Adrenal gland (tissue), 9 donors: ENCODE measurements at regions not wholly inside any gene's neighbourhood (a gene's known extent, or its start where the extent isn't known, plus 50 kb on each side); places are given as distances from the start of the nearest gene placed in this dataset.
"Not testable (repeated sequence)": the region's sequence is repeated elsewhere in the genome, so short reads cannot be mapped to it uniquely, and the experiment has no call there.

Experiments
- DNase-seq, 7 donors: peaks; one replicate each; pipeline ENCODE4 v3.0.0-alpha.2; 2019 to 2020
- H3K27ac ChIP-seq, 5 donors: fragments of 200-600 bp; sonication (generic) in 4 of 5; 1 replicate in 3 of 5; 2 replicates in 2 of 5; pipeline versions ENCODE4 v1.5.1 to v1.8.0; 2016 to 2020; ENCODE audit warnings: mild to moderate bottlenecking in 1 of 5
- H3K27me3 ChIP-seq: fragments of 200-600 bp; 2 replicates; pipeline ENCODE4 v1.8.0; 2021
- H3K36me3 ChIP-seq, 2 donors: fragments of 200-600 bp; replicated peaks in 1 of 2; 1 replicate in 1 of 2; 2 replicates in 1 of 2; pipeline versions ENCODE4 v1.5.1 to v1.8.0; 2018 to 2022
- H3K4me1 ChIP-seq, 2 donors: fragments of 200-600 bp; replicated peaks in 1 of 2; 1 replicate in 1 of 2; 2 replicates in 1 of 2; pipeline versions ENCODE4 v1.5.1 to v1.8.0; 2018 to 2021
- H3K4me3 ChIP-seq, 4 donors: fragments of 200-600 bp; sonication (generic) in 3 of 4; one replicate each; pipeline ENCODE4 v1.5.1; 2016 to 2018
- H3K9me3 ChIP-seq, 3 donors: fragments of 200-600 bp; sonication (generic) in 1 of 3; replicated peaks in 1 of 3; 1 replicate in 2 of 3; 2 replicates in 1 of 3; pipeline versions ENCODE4 v1.5.1 to v1.8.0; 2016 to 2021
- POLR2A ChIP-seq, 2 donors: fragments of 450-650 bp; IDR thresholded peaks; one replicate each; pipeline ENCODE4 v1.6.1; 2017; ENCODE audit warnings: antibody characterized with exemption in 2 of 2, mild to moderate bottlenecking in 2 of 2, moderate library complexity in 1 of 2
- WGBS, 4 donors: extraction: QIAGEN DNeasy Blood & Tissue Kit in 2 of 4; methylation state at CpG; one replicate each; pipeline versions ENCODE4 v1.1.5 to v1.1.7; 2013 to 2017; 5-methylcytosine and 5-hydroxymethylcytosine counted together
- intact Hi-C, 2 donors: fragments of 100-400 bp; cut with DNase I; formaldehyde crosslinking; loops; one replicate each; pipeline versions ENCODE4 v1.14.1 to v1.15.0; 2022 to 2023
- TF ChIP-seq, protein P1 (sequence below), 6 experiments: fragments of 450-650 bp in 4 of 6; fragments of 200-600 bp in 2 of 6; sonication (generic) in 1 of 6; IDR thresholded peaks; 1 replicate in 5 of 6; 2 replicates in 1 of 6; pipeline versions ENCODE4 v1.5.1 to v1.8.0; 2016 to 2021; ENCODE audit warnings: antibody characterized with exemption in 6 of 6, mild to moderate bottlenecking in 2 of 6, moderate library complexity in 1 of 6
- donor health status: healthy with polysubstance abuse.
- donor health status: Bipolar disorder and iron deficiency.
- donor health status: DM: yes; HTN: yes; CAD: no.
- donor health status: DM: no; HTN: no; CAD: no.
- donor health status: DM: no; HTN: no; CAD: no.

DNA sequence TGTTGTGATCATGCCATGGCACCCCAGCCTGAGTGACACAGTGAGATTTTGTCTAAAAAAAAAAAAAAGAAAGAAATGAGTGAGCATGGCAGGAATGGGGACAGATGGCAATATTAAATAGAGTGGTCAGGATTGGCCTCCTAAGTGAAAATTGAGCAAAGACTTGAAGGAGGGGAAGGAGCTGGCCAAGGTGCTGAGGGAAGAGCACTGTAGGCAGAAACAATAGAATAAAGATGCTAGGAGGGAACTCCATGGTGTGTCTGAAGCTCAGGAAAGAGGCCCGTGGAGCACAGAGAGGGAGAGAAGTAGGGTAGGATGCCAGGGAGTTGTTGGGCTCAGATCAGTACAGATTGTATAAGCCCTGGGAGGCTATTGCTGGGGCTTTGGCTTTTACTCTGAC is 64.4 kb upstream of the PCAT7 start:
- intact Hi-C loops = no loop called here
- no peak overlapping the region for H3K4me3 ChIP-seq
- H3K4me1 ChIP-seq = no peaks in the 10 kb centered on the region
- 35 to 50% (median 44%) methylated on average over 1 of the region's 1 CpG for WGBS, 4 donors
- TF ChIP-seq, protein P1, sequence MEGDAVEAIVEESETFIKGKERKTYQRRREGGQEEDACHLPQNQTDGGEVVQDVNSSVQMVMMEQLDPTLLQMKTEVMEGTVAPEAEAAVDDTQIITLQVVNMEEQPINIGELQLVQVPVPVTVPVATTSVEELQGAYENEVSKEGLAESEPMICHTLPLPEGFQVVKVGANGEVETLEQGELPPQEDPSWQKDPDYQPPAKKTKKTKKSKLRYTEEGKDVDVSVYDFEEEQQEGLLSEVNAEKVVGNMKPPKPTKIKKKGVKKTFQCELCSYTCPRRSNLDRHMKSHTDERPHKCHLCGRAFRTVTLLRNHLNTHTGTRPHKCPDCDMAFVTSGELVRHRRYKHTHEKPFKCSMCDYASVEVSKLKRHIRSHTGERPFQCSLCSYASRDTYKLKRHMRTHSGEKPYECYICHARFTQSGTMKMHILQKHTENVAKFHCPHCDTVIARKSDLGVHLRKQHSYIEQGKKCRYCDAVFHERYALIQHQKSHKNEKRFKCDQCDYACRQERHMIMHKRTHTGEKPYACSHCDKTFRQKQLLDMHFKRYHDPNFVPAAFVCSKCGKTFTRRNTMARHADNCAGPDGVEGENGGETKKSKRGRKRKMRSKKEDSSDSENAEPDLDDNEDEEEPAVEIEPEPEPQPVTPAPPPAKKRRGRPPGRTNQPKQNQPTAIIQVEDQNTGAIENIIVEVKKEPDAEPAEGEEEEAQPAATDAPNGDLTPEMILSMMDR (IDR thresholded peaks at IDR 0.05) = no peak
- no peak for TF ChIP-seq POLR2A (IDR thresholded peaks at IDR 0.05)
- DNase-seq = no peak
- no peaks in the 10 kb centered on the region for H3K27me3 ChIP-seq
- H3K36me3 ChIP-seq = no peaks in the 10 kb centered on the region
- H3K27ac ChIP-seq = no peak overlapping the region
- no peaks in the 10 kb centered on the region for H3K9me3 ChIP-seq

DNA sequence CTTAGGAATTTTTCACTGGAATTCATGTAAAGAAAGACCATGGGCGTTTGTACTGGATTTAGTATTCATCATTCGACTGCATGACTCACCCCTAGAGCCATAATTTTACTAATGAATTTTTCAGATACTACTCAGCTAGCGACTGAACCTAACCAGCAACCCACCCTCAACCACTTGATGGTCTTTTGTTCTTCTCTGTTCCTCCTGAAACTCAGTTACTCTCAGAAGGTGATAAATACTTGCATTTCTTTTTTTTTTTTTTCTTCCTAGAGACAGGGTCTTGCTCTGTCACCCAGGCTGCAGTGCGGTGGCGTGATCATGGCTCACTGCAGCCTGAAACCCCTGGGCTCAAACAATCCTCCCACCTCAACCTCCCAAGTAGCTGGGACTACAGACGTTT is 62.8 kb upstream of the PCAT7 start:
- intact Hi-C loops, H3K27ac ChIP-seq, H3K27me3 ChIP-seq, DNase-seq, H3K4me1 ChIP-seq, H3K9me3 ChIP-seq, H3K4me3 ChIP-seq, H3K36me3 ChIP-seq: not testable (repeated sequence)
- WGBS, 4 donors = 69 to 76% (median 71%) methylated on average over 6 of the region's 6 CpGs

DNA sequence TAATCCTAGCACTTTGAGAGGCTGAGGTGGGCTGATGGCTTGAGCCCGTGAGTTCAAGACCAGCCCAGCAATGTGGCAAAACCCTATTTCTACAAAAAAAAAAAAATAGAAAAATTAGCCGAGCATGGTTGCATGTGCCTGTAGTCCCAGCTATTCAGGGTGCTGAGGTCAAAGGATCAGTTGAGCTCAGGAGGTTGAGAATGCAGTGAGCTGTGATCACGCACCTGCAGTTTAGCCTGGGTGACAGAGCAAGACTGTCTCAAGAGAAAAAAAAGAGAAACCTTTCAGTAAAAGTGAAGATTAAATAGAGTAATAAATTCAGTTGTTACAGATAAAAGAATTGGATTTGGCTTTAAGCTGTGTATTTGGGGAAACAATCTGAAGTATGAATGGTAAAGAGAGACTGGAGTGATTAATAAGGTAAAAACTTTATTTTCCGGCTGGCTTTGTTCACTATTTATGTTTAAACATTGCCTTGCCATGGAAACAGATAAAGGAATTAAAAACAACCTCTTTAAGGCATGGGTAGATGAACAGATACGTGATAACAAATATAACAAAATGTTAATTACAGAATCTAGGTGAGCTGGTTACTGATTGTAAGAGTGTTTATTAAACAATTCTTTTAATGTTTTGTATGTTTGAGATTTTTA is 56.0 kb upstream of the PCAT7 start:
- peaks cover 0 to 4% of the 10 kb centered on the region in 2 donors for H3K4me1 ChIP-seq
- DNase-seq = no peak

DNA sequence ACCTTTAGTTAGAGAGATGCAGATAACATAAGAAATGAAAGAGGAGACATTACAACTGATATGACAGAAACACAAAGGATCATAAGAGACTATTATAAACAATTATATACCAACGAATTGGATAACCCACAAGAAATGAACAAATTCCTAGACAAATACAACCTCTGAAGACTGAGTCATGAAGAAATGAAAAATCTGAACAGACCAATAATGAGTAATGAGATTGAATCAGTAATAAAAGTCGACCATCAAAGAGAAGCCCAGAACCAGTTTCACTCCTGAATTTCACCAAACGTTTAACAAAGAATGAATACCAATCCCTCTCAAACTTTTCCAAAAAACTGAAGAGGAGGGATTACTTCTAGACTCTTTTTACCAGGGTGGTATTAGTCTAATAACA is 50.5 kb upstream of the PCAT7 start:
- no peak for DNase-seq
- H3K27me3 ChIP-seq = no peaks in the 10 kb centered on the region
- intact Hi-C loops = no loop called here
- no peaks in the 10 kb centered on the region for H3K36me3 ChIP-seq
- no peaks in the 10 kb centered on the region for H3K9me3 ChIP-seq
- H3K4me3 ChIP-seq = no peak overlapping the region
- peaks cover 0 to 4% of the 10 kb centered on the region in 2 donors for H3K4me1 ChIP-seq
- H3K27ac ChIP-seq = no peak overlapping the region
- TF ChIP-seq, protein P1 (IDR thresholded peaks at IDR 0.05) = no peak
- WGBS, 4 donors = 59 to 69% (median 63%) methylated on average over 3 of the region's 3 CpGs

More for the DNA sequence above, 56.0 kb upstream of the PCAT7 start:
- H3K36me3 ChIP-seq = no peaks in the 10 kb centered on the region
- H3K27ac ChIP-seq = no peak overlapping the region
- intact Hi-C loops = no loop called here
- H3K4me3 ChIP-seq = no peak overlapping the region
- no peaks in the 10 kb centered on the region for H3K9me3 ChIP-seq
- WGBS, 4 donors = 73 to 82% (median 79%) methylated on average over 5 of the region's 5 CpGs
- no peak for TF ChIP-seq POLR2A (IDR thresholded peaks at IDR 0.05)
- TF ChIP-seq, protein P1 (IDR thresholded peaks at IDR 0.05) = no peak
- no peaks in the 10 kb centered on the region for H3K27me3 ChIP-seq
